Uterus (tissue), 3 donors: ENCODE measurements at regions not wholly inside any gene's neighbourhood (a gene's known extent, or its start where the extent isn't known, plus 50 kb on each side); places are given as distances from the start of the nearest gene placed in this dataset.
A peak's percentile ranks its signal among the peaks of the same experiment; 100 is the strongest.

Experiments
- DNase-seq, 2 donors: peaks; one replicate each; pipeline ENCODE4 v3.0.0-alpha.2; 2019 to 2020
- H3K27ac ChIP-seq, 2 donors: fragments of 200-600 bp; sonication (generic); 1 replicate in 1 of 2; 2 replicates in 1 of 2; pipeline ENCODE4 v1.5.1; 2016 to 2018
- H3K27me3 ChIP-seq, 2 donors: fragments of 200-600 bp; sonication (generic); one replicate each; pipeline ENCODE4 v1.5.1; 2018 to 2019; ENCODE audit warnings: control low read depth in 1 of 2
- H3K36me3 ChIP-seq, 2 donors: fragments of 200-600 bp; sonication (generic); one replicate each; pipeline ENCODE4 v1.5.1; 2019; ENCODE audit warnings: control low read depth in 1 of 2
- H3K4me1 ChIP-seq, 2 donors: fragments of 200-600 bp; sonication (generic); one replicate each; pipeline ENCODE4 v1.5.1; 2018 to 2019; ENCODE audit warnings: control low read depth in 1 of 2
- H3K4me3 ChIP-seq, 2 donors: fragments of 200-600 bp; sonication (generic); 1 replicate in 1 of 2; 2 replicates in 1 of 2; pipeline ENCODE4 v1.5.1; 2018 to 2019; ENCODE audit warnings: mild to moderate bottlenecking in 1 of 2
- H3K9me3 ChIP-seq, 2 donors: fragments of 200-600 bp; sonication (generic); one replicate each; pipeline ENCODE4 v1.5.1; 2019; ENCODE audit warnings: control low read depth in 1 of 2
- POLR2A ChIP-seq, 2 donors: fragments of 450-650 bp; IDR thresholded peaks; one replicate each; pipeline ENCODE4 v1.6.1; 2016; ENCODE audit warnings: antibody characterized with exemption in 2 of 2, mild to moderate bottlenecking in 1 of 2, moderate library complexity in 1 of 2
- intact Hi-C: fragments of 100-400 bp; cut with DNase I; formaldehyde crosslinking; loops from one replicate; pipeline ENCODE4 v1.15.1; 2023; ENCODE audit warnings: low total_unique reads
- TF ChIP-seq, protein P1 (sequence below), 4 experiments: fragments of 200-600 bp in 2 of 4; fragments of 450-650 bp in 2 of 4; sonication (generic) in 2 of 4; IDR thresholded peaks; one replicate each; pipeline ENCODE4 v1.5.1; 2016 to 2019; ENCODE audit warnings: antibody characterized with exemption in 4 of 4, mild to moderate bottlenecking in 2 of 4, moderate library complexity in 1 of 4
- donor health status: DM: yes; HTN: yes; CAD: no.

DNA sequence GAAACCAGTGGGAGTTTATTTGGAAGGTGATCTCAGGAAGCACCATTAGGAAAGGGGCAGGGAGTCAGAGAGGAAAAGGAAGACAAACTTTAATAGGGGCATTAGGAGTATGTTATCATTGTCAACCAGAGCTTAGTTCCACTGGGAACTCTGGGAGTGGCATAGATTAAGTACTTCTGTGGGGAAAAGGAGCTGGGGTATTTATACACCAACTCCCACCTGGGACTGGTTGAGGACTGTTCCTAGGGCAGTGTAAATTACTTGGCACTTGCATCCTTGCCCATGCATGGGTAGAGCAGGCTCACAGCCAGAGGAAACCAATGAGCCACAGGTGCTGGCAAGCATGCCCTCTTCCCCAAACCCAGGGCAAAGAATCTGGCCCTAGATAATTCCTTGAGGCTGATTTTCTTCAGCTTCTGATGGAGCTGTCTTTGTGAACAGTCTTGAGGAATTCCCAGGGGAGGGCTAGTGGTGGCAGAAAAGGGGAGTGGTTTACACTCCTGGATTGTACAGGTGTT, 541.2 kb downstream of the MIAT start:
- Histone ChIP-seq H3K27me3 (no peaks in the 10 kb centered on the region), H3K27ac (no peak overlapping the region), H3K9me3 (no peaks in the 10 kb centered on the region), H3K4me1 (no peaks in the 10 kb centered on the region), H3K4me3 (no peak overlapping the region), H3K36me3 (no peaks in the 10 kb centered on the region)
- DNase-seq: no peak
- intact Hi-C loops: no loop called here
- TF ChIP-seq, protein P1, sequence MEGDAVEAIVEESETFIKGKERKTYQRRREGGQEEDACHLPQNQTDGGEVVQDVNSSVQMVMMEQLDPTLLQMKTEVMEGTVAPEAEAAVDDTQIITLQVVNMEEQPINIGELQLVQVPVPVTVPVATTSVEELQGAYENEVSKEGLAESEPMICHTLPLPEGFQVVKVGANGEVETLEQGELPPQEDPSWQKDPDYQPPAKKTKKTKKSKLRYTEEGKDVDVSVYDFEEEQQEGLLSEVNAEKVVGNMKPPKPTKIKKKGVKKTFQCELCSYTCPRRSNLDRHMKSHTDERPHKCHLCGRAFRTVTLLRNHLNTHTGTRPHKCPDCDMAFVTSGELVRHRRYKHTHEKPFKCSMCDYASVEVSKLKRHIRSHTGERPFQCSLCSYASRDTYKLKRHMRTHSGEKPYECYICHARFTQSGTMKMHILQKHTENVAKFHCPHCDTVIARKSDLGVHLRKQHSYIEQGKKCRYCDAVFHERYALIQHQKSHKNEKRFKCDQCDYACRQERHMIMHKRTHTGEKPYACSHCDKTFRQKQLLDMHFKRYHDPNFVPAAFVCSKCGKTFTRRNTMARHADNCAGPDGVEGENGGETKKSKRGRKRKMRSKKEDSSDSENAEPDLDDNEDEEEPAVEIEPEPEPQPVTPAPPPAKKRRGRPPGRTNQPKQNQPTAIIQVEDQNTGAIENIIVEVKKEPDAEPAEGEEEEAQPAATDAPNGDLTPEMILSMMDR (IDR thresholded peaks at IDR 0.05): no peak
- no peak for TF ChIP-seq POLR2A (IDR thresholded peaks at IDR 0.05)

DNA sequence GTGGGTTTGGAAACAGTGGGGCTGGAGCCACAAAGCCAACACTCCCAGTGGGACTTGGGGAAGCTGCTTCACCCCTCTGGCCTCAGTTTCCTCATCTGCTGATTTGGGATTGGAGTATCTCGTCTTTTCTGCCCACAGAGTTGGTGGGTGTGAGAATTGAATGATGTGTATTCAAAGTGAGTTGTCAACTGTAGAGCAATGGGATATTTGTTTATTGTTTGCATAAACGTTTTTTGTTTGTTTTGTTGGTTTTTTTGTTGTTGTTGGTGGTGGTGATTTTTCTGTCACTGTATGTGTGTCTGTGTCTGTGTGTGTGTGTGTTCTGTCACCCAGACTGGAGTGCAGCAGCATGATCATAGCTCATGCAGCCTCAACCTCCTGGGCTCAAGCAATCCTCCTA, 542.0 kb downstream of the MIAT start:
- intact Hi-C loops: no loop called here
- H3K9me3 ChIP-seq: no peaks in the 10 kb centered on the region
- H3K27ac ChIP-seq: no peak overlapping the region
- no peaks in the 10 kb centered on the region for H3K4me1 ChIP-seq
- TF ChIP-seq, protein P1 (IDR thresholded peaks at IDR 0.05): no peak
- no peak for TF ChIP-seq POLR2A (IDR thresholded peaks at IDR 0.05)
- no peaks in the 10 kb centered on the region for H3K36me3 ChIP-seq
- H3K27me3 ChIP-seq: no peaks in the 10 kb centered on the region
- H3K4me3 ChIP-seq: no peak overlapping the region
- DNase-seq: no peak

DNA sequence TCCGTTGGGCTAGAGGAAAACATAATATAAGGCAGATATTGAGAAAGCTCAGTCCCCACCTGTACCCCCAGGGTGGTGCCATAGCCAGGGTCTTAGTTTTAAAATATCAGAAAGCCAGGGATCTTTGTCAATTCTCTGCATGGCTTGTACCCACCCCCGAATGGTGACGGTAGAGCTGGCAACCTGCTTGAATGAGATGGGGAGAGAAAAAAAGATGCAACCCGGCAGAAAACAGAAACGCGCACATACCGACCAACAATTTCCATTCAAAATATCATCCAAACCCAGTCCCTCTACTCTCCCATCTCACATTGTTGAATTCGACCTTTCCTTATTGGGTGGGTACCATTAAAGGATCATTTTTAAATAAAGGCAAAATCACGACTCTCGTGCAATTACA, 543.9 kb downstream of the MIAT start:
- DNase-seq: no peak
- TF ChIP-seq, protein P1 (IDR thresholded peaks at IDR 0.05): no peak
- TF ChIP-seq POLR2A (IDR thresholded peaks at IDR 0.05): no peak
- Histone ChIP-seq H3K4me1 (no peaks in the 10 kb centered on the region), H3K27me3 (no peaks in the 10 kb centered on the region), H3K4me3 (no peak overlapping the region), H3K27ac (no peak overlapping the region), H3K9me3 (no peaks in the 10 kb centered on the region), H3K36me3 (no peaks in the 10 kb centered on the region)
- intact Hi-C loops: no loop called here

DNA sequence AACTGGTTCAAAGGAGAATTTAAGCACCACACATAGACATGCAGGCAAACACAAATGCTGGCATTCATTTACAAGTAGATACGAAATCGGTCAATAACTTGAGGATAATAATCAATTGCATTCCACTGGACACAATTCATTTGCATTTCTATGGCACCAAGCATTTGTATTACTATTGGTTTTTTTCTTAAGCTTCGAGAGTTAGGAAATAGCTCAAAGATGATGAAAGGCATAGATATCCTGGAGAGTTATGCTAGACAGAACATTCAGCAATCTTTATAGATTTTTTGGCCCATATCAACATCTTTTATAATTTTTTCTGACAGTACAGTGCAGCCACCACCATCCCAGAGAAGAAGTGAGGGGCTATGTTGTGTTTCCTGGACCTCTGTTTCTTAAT, 544.4 kb downstream of the MIAT start:
- Histone ChIP-seq H3K27me3 (no peaks in the 10 kb centered on the region), H3K4me1 (no peaks in the 10 kb centered on the region), H3K36me3 (no peaks in the 10 kb centered on the region), H3K27ac (no peak overlapping the region), H3K4me3 (no peak overlapping the region), H3K9me3 (no peaks in the 10 kb centered on the region)
- TF ChIP-seq POLR2A (IDR thresholded peaks at IDR 0.05): no peak
- TF ChIP-seq, protein P1 (IDR thresholded peaks at IDR 0.05): no peak
- no peak for DNase-seq
- intact Hi-C loops: no loop called here

DNA sequence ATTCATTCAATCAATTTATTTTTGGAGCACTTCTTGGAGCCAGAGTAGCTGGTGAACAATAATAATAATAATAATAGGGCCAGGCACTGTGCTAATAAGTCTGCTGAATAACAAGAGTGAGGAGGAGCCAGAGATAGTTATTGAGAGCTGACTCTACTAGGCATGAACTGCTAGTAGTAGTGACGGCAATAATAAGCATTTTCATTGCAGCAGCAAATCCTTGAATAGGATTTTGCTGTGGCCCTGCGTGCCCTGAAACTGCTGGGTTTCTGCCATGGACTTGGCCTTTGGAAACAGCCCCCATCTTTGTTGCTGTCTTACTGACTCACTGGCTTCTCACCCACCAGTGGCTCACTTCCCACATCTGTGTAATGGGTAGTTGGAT, 545.9 kb downstream of the MIAT start:
- Histone ChIP-seq H3K27me3 (no peaks in the 10 kb centered on the region), H3K36me3 (no peaks in the 10 kb centered on the region), H3K4me1 (no peaks in the 10 kb centered on the region), H3K4me3 (no peak overlapping the region), H3K9me3 (no peaks in the 10 kb centered on the region), H3K27ac (peak overlapping the region; percentile 23 to 55)
- DNase-seq: no peak
- TF ChIP-seq, protein P1 (IDR thresholded peaks at IDR 0.05): no peak
- TF ChIP-seq POLR2A (IDR thresholded peaks at IDR 0.05): no peak
- intact Hi-C loops: no loop called here
